H9 (cell line): ENCODE measurements at regions not wholly inside any gene's neighbourhood (a gene's known extent, or its start where the extent isn't known, plus 50 kb on each side); places are given as distances from the start of the nearest gene placed in this dataset.

ENCODE experiments used
- DNase-seq: peaks from one replicate; pipeline ENCODE4 v3.0.0-alpha.2; 2017
- H2AFZ ChIP-seq: one replicate; pipeline ENCODE4 v1.6.1; 2013; ENCODE audit warnings: mild to moderate bottlenecking, low read length, control low read depth, moderate library complexity
- H2AK5ac ChIP-seq: 2 replicates; pipeline ENCODE4 v1.6.1; 2013; ENCODE audit warnings: low read length, control low read depth, mixed read lengths; ENCODE audit not compliant: insufficient read length
- H2BK120ac ChIP-seq: one replicate; pipeline ENCODE4 v1.6.1; 2013; ENCODE audit warnings: low read depth, mild to moderate bottlenecking, low read length, control low read depth, inconsistent platforms; ENCODE audit not compliant: poor library complexity, severe bottlenecking
- H2BK12ac ChIP-seq: 2 replicates; pipeline ENCODE4 v1.6.1; 2013; ENCODE audit warnings: low read length, control low read depth, mixed read lengths, low read depth; ENCODE audit not compliant: insufficient read length
- H2BK15ac ChIP-seq: 2 replicates; pipeline ENCODE4 v1.6.1; 2013; ENCODE audit warnings: low read depth, low read length, control low read depth
- H2BK20ac ChIP-seq: one replicate; pipeline ENCODE4 v1.6.1; 2013; ENCODE audit warnings: low read depth, mild to moderate bottlenecking, low read length, control low read depth, inconsistent platforms; ENCODE audit not compliant: poor library complexity, severe bottlenecking
- H2BK5ac ChIP-seq: 2 replicates; pipeline ENCODE4 v1.6.1; 2013; ENCODE audit warnings: low read length, control low read depth, mixed read lengths; ENCODE audit not compliant: insufficient read length
- H3K14ac ChIP-seq: 2 replicates; pipeline ENCODE4 v1.6.1; 2013; ENCODE audit warnings: low read length, control low read depth; ENCODE audit not compliant: insufficient read depth
- H3K18ac ChIP-seq: 2 replicates; pipeline ENCODE4 v1.6.1; 2013; ENCODE audit warnings: low read depth, mild to moderate bottlenecking, mixed read lengths, low read length, control low read depth; ENCODE audit not compliant: insufficient read length
- H3K23ac ChIP-seq: 2 replicates; pipeline ENCODE4 v1.6.1; 2013; ENCODE audit warnings: low read length, control low read depth, mixed read lengths, low read depth; ENCODE audit not compliant: insufficient read length
- H3K23me2 ChIP-seq: 2 replicates; pipeline ENCODE4 v1.6.1; 2013; ENCODE audit warnings: low read depth, mild to moderate bottlenecking, mixed read lengths, low read length, control low read depth; ENCODE audit not compliant: insufficient read length, poor library complexity, severe bottlenecking
- H3K27ac ChIP-seq: 2 replicates; pipeline ENCODE4 v1.5.1; 2013; ENCODE audit warnings: low read length, control low read depth, mixed read lengths, low read depth; ENCODE audit not compliant: insufficient read length
- H3K27me3 ChIP-seq: 2 replicates; pipeline ENCODE4 v1.6.1; 2013; ENCODE audit warnings: low read length, control low read depth, inconsistent platforms; ENCODE audit not compliant: insufficient read depth
- H3K4ac ChIP-seq: 2 replicates; pipeline ENCODE4 v1.6.1; 2013; ENCODE audit warnings: low read depth, mild to moderate bottlenecking, control low read depth, inconsistent platforms, low read length, moderate library complexity
- H3K4me1 ChIP-seq: 2 replicates; pipeline ENCODE4 v1.6.1; 2013; ENCODE audit warnings: low read length, control low read depth, inconsistent platforms; ENCODE audit not compliant: insufficient read depth
- H3K4me2 ChIP-seq: 2 replicates; pipeline ENCODE4 v1.6.1; 2013; ENCODE audit warnings: low read length, control low read depth, mixed read lengths; ENCODE audit not compliant: insufficient read length, insufficient read depth
- H3K56ac ChIP-seq: 2 replicates; pipeline ENCODE4 v1.6.1; 2013; ENCODE audit warnings: low read depth, mild to moderate bottlenecking, mixed read lengths, low read length, control low read depth; ENCODE audit not compliant: insufficient read length
- H3K79me1 ChIP-seq: 2 replicates; pipeline ENCODE4 v1.6.1; 2013; ENCODE audit warnings: low read depth, mild to moderate bottlenecking, moderate library complexity, low read length, control low read depth, inconsistent platforms; ENCODE audit not compliant: insufficient read depth, poor library complexity, severe bottlenecking
- H3K79me2 ChIP-seq: 2 replicates; pipeline ENCODE4 v1.6.1; 2013; ENCODE audit warnings: low read length, control low read depth, inconsistent platforms; ENCODE audit not compliant: insufficient read depth
- H3K9ac ChIP-seq: 2 replicates; pipeline ENCODE4 v1.6.1; 2013; ENCODE audit warnings: low read length, control low read depth, mixed read lengths; ENCODE audit not compliant: insufficient read length; ENCODE audit errors: extremely low read depth
- H3K9me3 ChIP-seq: one replicate; pipeline ENCODE4 v1.6.1; 2013; ENCODE audit warnings: low read depth, low read length, inconsistent platforms; ENCODE audit not compliant: control insufficient read depth
- H3T11ph ChIP-seq: one replicate; pipeline ENCODE4 v1.6.1; 2013; ENCODE audit warnings: mild to moderate bottlenecking, low read length, control low read depth, inconsistent platforms
- H4K20me1 ChIP-seq: one replicate; pipeline ENCODE4 v1.6.1; 2013; ENCODE audit not compliant: control insufficient read depth, insufficient read length, insufficient read depth
- H4K5ac ChIP-seq: 2 replicates; pipeline ENCODE4 v1.6.1; 2013; ENCODE audit warnings: low read depth, mild to moderate bottlenecking, mixed read lengths, low read length, control low read depth; ENCODE audit not compliant: insufficient read length
- H4K8ac ChIP-seq: replicated peaks from 2 replicates; pipeline ENCODE4 v1.6.1; 2013; ENCODE audit warnings: low read length, control low read depth, mixed read lengths, low read depth; ENCODE audit not compliant: insufficient read length
- H4K91ac ChIP-seq: 2 replicates; pipeline ENCODE4 v1.6.1; 2013; ENCODE audit warnings: low read depth, mild to moderate bottlenecking, moderate library complexity, mixed read lengths, low read length, control low read depth; ENCODE audit not compliant: insufficient read length
- H3K27ac Mint-ChIP-seq, 3 experiments: 2 replicates in 2 of 3; 3 replicates in 1 of 3; pipeline ENCODE4 v1.8.0; 2020 to 2021; ENCODE audit warnings: mixed read lengths in 3 of 3, mild to moderate bottlenecking in 1 of 3, moderate library complexity in 1 of 3
- H3K27me3 Mint-ChIP-seq: 2 replicates; pipeline ENCODE4 v1.8.0; 2021; ENCODE audit warnings: low read depth, mild to moderate bottlenecking, moderate library complexity, mixed read lengths
- H3K36me3 Mint-ChIP-seq, 3 experiments: 2 replicates in 2 of 3; 3 replicates in 1 of 3; pipeline ENCODE4 v1.8.0; 2020 to 2021; ENCODE audit warnings: low read depth in 3 of 3, mixed read lengths in 3 of 3; ENCODE audit not compliant: insufficient read depth in 1 of 3
- H3K4me1 Mint-ChIP-seq, 2 experiments: 2 replicates each; pipeline ENCODE4 v1.8.0; 2020; ENCODE audit warnings: mixed read lengths in 2 of 2
- H3K4me3 Mint-ChIP-seq, 2 experiments: 2 replicates in 1 of 2; 3 replicates in 1 of 2; pipeline ENCODE4 v1.8.0; 2020 to 2021; ENCODE audit warnings: mild to moderate bottlenecking in 2 of 2, mixed read lengths in 2 of 2, moderate library complexity in 1 of 2
- H3K9me3 Mint-ChIP-seq, 2 experiments: 2 replicates in 1 of 2; 3 replicates in 1 of 2; pipeline ENCODE4 v1.8.0; 2020; ENCODE audit warnings: mild to moderate bottlenecking in 2 of 2, mixed read lengths in 2 of 2, moderate library complexity in 1 of 2
- WGBS: extraction: QIAGEN DNeasy Blood & Tissue Kit; methylation state at CpG from one replicate; pipeline ENCODE4 v1.1.7; 2013; ENCODE audit warnings: missing lambda C conversion rate, low lambda C conversion rate, mixed read lengths; ENCODE audit not compliant: insufficient read length; ENCODE audit errors: extremely low coverage; 5-methylcytosine and 5-hydroxymethylcytosine counted together
- TF ChIP-seq, protein P1 (sequence below): fragments of 200-600 bp; sonication (generic); conservative IDR thresholded peaks from 3 replicates; pipeline ENCODE4 v1.8.0; 2021; ENCODE audit warnings: antibody characterized with exemption, mild to moderate bottlenecking

- no peak overlapping the region for H4K91ac ChIP-seq
- peak overlapping the region in 2 of 3 experiments; percentile 30 to 44; a peak in 2 of 7 replicates for H3K27ac Mint-ChIP-seq
- TF ChIP-seq, protein P1, sequence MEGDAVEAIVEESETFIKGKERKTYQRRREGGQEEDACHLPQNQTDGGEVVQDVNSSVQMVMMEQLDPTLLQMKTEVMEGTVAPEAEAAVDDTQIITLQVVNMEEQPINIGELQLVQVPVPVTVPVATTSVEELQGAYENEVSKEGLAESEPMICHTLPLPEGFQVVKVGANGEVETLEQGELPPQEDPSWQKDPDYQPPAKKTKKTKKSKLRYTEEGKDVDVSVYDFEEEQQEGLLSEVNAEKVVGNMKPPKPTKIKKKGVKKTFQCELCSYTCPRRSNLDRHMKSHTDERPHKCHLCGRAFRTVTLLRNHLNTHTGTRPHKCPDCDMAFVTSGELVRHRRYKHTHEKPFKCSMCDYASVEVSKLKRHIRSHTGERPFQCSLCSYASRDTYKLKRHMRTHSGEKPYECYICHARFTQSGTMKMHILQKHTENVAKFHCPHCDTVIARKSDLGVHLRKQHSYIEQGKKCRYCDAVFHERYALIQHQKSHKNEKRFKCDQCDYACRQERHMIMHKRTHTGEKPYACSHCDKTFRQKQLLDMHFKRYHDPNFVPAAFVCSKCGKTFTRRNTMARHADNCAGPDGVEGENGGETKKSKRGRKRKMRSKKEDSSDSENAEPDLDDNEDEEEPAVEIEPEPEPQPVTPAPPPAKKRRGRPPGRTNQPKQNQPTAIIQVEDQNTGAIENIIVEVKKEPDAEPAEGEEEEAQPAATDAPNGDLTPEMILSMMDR = no peak
Observed at GRCh38 chr4:24265989-24266388, 318.4 kb downstream of the DHX15 start.

More at GRCh38 chr4:24265989-24266388, 318.4 kb downstream of the DHX15 start:
- Histone ChIP-seq H4K5ac (no peak overlapping the region), H3K79me1 (no peaks in the 10 kb centered on the region), H3K79me2 (0 out of 2 replicates have a peak, but pooled peaks cover 2% of the 10 kb centered on the region), H2BK20ac (no peak overlapping the region), H3K4ac (no peak overlapping the region), H2BK120ac (no peak overlapping the region), H2BK5ac (no peak overlapping the region), H4K8ac (no peak overlapping the region), H3K14ac (no peak overlapping the region), H4K20me1 (no peaks in the 10 kb centered on the region), H2AFZ (no peak overlapping the region), H2AK5ac (no peak overlapping the region), H3T11ph (no peak overlapping the region), H3K4me2 (no peak overlapping the region), H3K9me3 (no peaks in the 10 kb centered on the region), H3K27ac (no peak overlapping the region), H2BK12ac (no peak overlapping the region), H3K23ac (no peak overlapping the region), H3K18ac (no peak overlapping the region), H2BK15ac (no peak overlapping the region), H3K56ac (no peak overlapping the region), H3K9ac (no peak overlapping the region), H3K4me1 (peaks cover 16% of the 10 kb centered on the region; the same call in 1 of the 2 replicates), H3K27me3 (no peaks in the 10 kb centered on the region), H3K23me2 (no peaks in the 10 kb centered on the region)
- Mint-ChIP-seq H3K4me3 (no peak overlapping the region), H3K4me1 (peaks cover 46 to 47% of the 10 kb centered on the region in 2 experiments), H3K27me3 (no peaks in the 10 kb centered on the region; the same call in 1 of the 2 replicates), H3K9me3 (peaks cover 0 to 2% of the 10 kb centered on the region in 2 experiments; a peak in 2 of 5 replicates), H3K36me3 (peaks cover 0 to 4% (median 0%) of the 10 kb centered on the region in 3 experiments; a peak in 2 of 7 replicates)
- DNase-seq = no peak
- no CpG with 5 or more reads among the region's 7 CpGs for whole genome bisulfite sequencing
